Lower lobe of right lung (tissue), 2 donors: ENCODE measurements at regions not wholly inside any gene's neighbourhood (a gene's known extent, or its start where the extent isn't known, plus 50 kb on each side); places are given as distances from the start of the nearest gene placed in this dataset.

Experiments
- ATAC-seq, 2 donors: fragments of 200-7000 bp; cut with Tn5 transposase; one replicate each; pipeline ENCODE4 v1.9.1; 2020 to 2022; ENCODE audit warnings: mild to moderate bottlenecking in 2 of 2, moderate library complexity in 2 of 2
- DNase-seq: peaks from one replicate; pipeline ENCODE4 v3.0.0-alpha.2; 2020
- H3K27ac ChIP-seq: fragments of 200-600 bp; one replicate; pipeline ENCODE4 v1.8.0; 2022
- H3K27me3 ChIP-seq: fragments of 200-600 bp; one replicate; pipeline ENCODE4 v1.8.0; 2022; ENCODE audit warnings: low read depth
- H3K36me3 ChIP-seq: fragments of 200-600 bp; one replicate; pipeline ENCODE4 v1.8.0; 2022; ENCODE audit warnings: mild to moderate bottlenecking
- H3K4me1 ChIP-seq: fragments of 200-600 bp; one replicate; pipeline ENCODE4 v1.8.0; 2022
- H3K4me3 ChIP-seq: fragments of 200-600 bp; one replicate; pipeline ENCODE4 v1.8.0; 2022; ENCODE audit warnings: mild to moderate bottlenecking
- H3K9me3 ChIP-seq: fragments of 200-600 bp; one replicate; pipeline ENCODE4 v1.8.0; 2022
- intact Hi-C: fragments of 100-400 bp; cut with DNase I; formaldehyde crosslinking; loops from one replicate; pipeline ENCODE4 v1.11.0; 2022
- TF ChIP-seq, protein P1 (sequence below): fragments of 200-600 bp; IDR thresholded peaks from one replicate; pipeline ENCODE4 v1.8.0; 2022; ENCODE audit warnings: antibody characterized with exemption, mild to moderate bottlenecking
- donor health status: DM: no; HTN: yes; CAD: no; lungs with severe emphysema.

DNA sequence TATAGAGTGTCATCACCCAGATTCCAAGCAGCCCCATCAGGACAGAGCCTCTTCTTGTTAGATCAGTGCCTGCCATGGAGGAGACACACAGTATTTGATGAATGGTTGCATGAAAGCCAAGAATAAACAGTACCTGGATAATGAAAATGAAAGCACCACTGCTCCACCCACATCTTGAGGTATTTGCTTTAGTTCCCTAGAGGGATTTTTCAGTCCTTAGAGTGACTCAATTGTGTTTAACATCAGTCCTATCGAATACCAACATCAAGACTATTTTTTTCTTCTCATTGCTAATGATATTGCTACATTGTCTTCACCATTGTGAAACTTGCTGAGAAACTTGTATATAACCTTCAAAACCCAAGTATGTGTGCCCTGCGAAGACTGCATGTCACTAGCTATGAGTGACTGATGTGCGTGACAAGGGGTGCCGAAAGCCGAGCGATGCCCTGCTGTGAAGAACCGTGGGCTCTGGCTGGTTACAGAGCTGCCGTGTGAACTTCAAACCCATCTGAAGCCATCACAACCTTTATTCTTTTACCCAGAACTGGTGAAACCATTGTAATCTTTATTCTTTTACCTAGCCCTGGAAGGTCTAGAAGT is 211.3 kb upstream of the FAT1 start:
- TF ChIP-seq, protein P1, sequence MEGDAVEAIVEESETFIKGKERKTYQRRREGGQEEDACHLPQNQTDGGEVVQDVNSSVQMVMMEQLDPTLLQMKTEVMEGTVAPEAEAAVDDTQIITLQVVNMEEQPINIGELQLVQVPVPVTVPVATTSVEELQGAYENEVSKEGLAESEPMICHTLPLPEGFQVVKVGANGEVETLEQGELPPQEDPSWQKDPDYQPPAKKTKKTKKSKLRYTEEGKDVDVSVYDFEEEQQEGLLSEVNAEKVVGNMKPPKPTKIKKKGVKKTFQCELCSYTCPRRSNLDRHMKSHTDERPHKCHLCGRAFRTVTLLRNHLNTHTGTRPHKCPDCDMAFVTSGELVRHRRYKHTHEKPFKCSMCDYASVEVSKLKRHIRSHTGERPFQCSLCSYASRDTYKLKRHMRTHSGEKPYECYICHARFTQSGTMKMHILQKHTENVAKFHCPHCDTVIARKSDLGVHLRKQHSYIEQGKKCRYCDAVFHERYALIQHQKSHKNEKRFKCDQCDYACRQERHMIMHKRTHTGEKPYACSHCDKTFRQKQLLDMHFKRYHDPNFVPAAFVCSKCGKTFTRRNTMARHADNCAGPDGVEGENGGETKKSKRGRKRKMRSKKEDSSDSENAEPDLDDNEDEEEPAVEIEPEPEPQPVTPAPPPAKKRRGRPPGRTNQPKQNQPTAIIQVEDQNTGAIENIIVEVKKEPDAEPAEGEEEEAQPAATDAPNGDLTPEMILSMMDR, result no peak
- Histone ChIP-seq H3K4me3 (no peak overlapping the region), H3K27me3 (no peaks in the 10 kb centered on the region), H3K27ac (no peak overlapping the region), H3K36me3 (no peaks in the 10 kb centered on the region), H3K9me3 (no peaks in the 10 kb centered on the region), H3K4me1 (peaks cover 12% of the 10 kb centered on the region)
- intact Hi-C loops, result no loop called here
- ATAC-seq (peak; percentile 70 to 72), DNase-seq (no peak)

DNA sequence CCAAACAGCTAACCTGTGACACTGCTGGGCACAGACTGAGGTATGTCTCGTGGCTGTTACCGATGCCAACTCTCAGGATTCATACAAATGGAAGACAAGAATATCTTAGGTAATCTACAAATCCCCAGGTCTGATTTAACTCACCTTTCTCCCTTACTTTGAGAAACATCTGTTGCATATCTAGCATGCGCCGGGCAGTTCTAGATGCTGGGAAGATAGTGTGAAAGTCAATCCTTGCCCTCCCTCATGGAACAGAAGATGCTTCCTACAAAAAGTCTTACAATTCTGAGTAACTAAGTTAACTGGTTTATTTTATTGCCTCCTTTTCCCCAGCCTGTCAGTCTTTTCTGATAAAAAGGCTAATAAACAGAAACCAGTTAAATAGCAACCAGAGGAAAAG is 212.2 kb upstream of the FAT1 start:
- H3K4me1 ChIP-seq, result peaks cover 12% of the 10 kb centered on the region
- DNase-seq (no peak), ATAC-seq (no peak)
- H3K27me3 ChIP-seq, result no peaks in the 10 kb centered on the region
- no peaks in the 10 kb centered on the region for H3K9me3 ChIP-seq
- TF ChIP-seq, protein P1, result no peak
- intact Hi-C loops, result no loop called here
- no peak overlapping the region for H3K27ac ChIP-seq
- no peaks in the 10 kb centered on the region for H3K36me3 ChIP-seq
- H3K4me3 ChIP-seq, result no peak overlapping the region

DNA sequence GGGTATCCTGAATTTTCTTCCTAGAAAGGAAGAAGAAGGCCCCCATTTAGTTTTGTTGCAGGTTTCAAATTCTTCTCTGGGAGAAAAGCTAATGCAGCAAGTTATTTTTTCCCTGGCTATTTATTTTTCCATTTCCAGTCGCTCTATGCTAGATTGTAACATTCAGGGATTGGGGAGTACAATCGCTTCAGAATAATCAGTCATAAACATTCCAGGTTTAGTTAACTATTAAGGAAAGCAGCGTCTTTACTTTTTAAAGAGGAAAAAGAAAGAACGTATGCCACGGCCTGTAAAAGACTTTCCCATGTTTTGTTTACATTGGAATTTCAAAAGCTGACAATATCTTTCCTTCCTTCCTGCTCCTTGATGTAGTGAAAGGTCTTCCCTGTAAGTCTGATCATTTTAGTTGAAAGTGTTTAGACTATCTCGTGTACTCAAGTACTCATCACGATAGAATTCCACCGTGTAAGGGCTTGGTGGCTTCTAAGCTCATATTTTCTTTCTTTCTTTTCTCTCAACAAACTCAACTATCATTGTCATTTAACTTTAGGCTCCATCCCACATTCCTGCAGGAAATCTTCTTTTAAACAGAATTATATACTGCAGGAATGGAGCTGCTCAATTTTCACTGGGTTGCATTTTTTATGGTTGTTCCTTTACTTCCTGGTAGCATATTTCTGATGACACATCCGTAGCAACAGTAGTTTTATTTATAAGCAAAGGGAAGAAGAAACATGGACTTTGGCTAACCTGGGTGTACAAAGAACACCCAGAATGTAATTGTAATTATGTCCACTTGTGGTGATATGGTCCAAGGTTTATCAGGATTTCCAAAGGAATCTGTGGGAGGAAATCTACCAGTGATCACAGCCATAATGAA is 213.1 kb upstream of the FAT1 start:
- H3K27me3 ChIP-seq, result no peaks in the 10 kb centered on the region
- intact Hi-C loops, result no loop called here
- ATAC-seq (peak; percentile 63 to 75), DNase-seq (no peak)
- peaks cover 12% of the 10 kb centered on the region for H3K4me1 ChIP-seq
- H3K36me3 ChIP-seq, result no peaks in the 10 kb centered on the region
- no peaks in the 10 kb centered on the region for H3K9me3 ChIP-seq
- no peak overlapping the region for H3K27ac ChIP-seq
- no peak overlapping the region for H3K4me3 ChIP-seq
- TF ChIP-seq, protein P1, result peak; percentile 19

DNA sequence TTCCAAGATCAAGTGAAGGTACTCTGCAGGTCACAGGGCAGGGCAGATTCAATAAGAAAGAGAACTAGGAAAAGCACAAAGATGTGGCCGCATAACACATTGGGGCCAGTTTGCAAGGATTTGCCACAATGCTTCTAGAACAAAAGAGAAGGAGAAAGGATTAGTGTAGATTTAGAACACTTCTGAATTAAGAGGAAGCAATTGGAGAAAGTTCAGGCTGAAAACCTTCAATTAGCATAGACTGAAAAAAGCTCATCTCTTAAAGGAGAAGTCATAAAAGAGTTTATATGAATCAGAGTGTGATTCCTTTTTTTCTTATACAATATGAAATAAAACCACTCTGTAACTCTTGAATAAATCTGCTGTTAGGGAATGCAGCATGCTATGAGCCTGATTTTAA is 215.6 kb upstream of the FAT1 start:
- Histone ChIP-seq H3K27ac (no peak overlapping the region), H3K4me3 (no peak overlapping the region), H3K27me3 (no peaks in the 10 kb centered on the region), H3K4me1 (peaks cover 10% of the 10 kb centered on the region), H3K36me3 (no peaks in the 10 kb centered on the region), H3K9me3 (no peaks in the 10 kb centered on the region)
- DNase-seq (no peak), ATAC-seq (no peak)
- TF ChIP-seq, protein P1, result no peak
- intact Hi-C loops, result no loop called here

DNA sequence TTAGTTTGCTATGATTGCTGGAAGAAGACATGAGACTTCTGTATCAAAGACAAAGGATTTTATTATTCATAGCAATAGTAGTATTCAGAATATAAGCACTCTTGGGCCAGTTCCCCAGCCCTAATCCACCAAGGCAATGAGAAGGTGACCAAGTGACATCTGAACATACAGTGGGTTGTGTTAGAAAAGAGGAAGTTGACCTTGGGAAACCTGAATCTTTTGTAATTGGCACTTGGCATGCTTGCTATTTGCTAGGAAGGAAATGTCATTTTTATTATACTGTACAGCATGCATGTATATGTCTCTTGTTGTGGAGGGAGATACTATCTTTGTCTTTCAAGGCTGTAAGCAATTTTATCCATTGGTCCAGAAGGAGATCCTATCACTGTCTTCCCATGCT is 216.1 kb upstream of the FAT1 start:
- ATAC-seq (no peak), DNase-seq (no peak)
- Histone ChIP-seq H3K4me1 (peaks cover 6% of the 10 kb centered on the region), H3K36me3 (no peaks in the 10 kb centered on the region), H3K27ac (no peak overlapping the region), H3K27me3 (no peaks in the 10 kb centered on the region), H3K9me3 (no peaks in the 10 kb centered on the region), H3K4me3 (no peak overlapping the region)
- intact Hi-C loops, result no loop called here
- TF ChIP-seq, protein P1, result no peak
